NCI-H748 (cell line): ENCODE measurements at regions not wholly inside any gene's neighbourhood (a gene's known extent, or its start where the extent isn't known, plus 50 kb on each side); places are given as distances from the start of the nearest gene placed in this dataset.

ENCODE experiments used
- DNase-seq: peaks from one replicate; lab custom pipeline; 2025; ENCODE audit not compliant: unreplicated experiment; lab: John Stamatoyannopoulos, UW

DNA sequence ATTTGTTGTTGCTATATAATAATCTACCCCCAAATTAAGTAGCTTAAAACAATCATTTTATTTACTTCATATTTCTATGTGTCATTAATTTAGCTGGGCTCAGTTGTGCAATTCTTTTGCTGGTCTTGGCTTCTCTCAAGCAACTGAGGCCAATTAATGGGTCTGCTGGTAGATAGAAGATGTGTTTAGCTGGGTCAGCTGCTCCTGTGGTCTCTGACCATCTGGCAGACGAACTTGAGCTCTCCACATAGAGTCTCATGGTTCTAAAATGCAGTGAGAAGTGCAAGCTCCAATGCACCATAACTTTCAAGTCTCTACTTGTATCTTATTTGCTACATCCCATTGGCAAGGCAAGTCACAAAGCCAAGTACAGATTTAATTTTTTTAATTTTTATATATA, 515.6 kb downstream of the ZIC1 start:
- DNase-seq, result no peak

DNA sequence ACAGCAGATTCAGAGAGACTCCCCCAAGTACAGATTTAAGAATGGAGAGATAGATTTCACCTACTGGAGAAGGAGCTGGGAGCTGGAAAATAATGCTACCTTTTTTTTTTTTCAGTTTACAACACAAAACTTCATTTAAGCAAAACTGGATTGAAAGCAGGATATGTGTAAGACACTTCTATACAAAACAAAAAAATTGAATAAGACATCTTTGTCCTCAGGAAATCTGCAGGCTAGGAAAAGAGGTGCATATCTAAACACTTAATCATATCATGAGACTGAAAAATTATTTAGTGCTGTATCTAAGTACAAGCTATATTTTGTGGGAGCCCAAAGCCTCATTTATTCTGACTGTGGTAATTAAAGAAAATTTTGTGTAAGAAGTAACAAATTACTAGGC, 516.1 kb downstream of the ZIC1 start:
- DNase-seq, result no peak

DNA sequence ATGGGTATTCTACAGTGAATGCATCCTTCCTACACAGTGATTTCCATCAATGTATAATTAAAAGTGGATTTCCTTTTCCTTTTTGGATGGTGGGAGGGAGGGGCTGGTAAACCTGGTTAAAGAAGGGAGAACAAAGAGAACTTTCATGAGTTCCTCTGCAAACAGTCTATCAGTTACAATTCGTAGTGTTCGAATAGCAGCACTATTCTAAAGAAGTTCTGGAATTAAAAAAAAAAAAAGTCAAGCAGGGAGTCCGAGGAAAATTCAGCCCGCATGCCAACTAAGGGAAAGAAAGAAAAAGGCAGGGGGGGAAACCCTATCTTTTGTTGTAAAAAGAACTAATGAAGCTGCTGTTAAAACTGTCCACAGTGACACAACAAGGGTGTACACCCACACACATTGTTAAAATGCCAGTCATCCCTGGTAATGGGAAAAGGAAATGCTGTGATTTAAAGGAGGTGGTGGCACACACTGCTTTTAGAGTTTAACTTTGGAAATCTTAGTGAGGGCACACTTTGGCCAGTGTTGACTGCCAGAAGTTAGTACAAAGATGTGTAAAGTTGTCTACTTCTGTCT, 521.2 kb downstream of the ZIC1 start:
- DNase-seq, result no peak

GRCh38 chr3:147934451-147935180, 525.5 kb downstream of the ZIC1 start:
- peak; percentile 92 for DNase-seq

DNA sequence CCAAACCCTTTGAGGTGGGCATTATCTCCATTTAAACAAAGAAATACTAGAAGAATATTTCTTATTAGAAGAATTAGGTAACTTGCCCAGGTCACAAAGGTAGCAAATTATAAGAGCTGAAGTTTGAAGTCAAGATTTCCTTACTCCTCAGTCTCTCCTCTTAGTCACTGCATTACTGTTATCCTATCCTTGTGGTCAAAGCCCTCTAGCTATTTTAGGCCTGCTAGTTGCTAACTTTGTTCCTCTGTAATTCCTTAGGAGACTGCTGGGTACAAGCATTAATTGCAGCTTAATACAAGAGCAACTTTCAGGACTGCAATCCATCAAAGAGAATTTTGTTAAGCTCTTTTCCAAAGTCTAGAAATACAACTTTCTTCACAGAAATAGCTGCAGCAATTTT, 528.2 kb downstream of the ZIC1 start:
- no peak for DNase-seq

- no peak for DNase-seq
Measured at GRCh38 chr3:147937891-147938290, 528.7 kb downstream of the ZIC1 start.

- DNase-seq, result no peak
Measured at GRCh38 chr3:147939425-147939824, 530.3 kb downstream of the ZIC1 start.

- no peak for DNase-seq
Measured at GRCh38 chr3:147939839-147940238, 530.7 kb downstream of the ZIC1 start.

GRCh38 chr3:147940405-147941193, 531.4 kb downstream of the ZIC1 start:
- no peak for DNase-seq

DNA sequence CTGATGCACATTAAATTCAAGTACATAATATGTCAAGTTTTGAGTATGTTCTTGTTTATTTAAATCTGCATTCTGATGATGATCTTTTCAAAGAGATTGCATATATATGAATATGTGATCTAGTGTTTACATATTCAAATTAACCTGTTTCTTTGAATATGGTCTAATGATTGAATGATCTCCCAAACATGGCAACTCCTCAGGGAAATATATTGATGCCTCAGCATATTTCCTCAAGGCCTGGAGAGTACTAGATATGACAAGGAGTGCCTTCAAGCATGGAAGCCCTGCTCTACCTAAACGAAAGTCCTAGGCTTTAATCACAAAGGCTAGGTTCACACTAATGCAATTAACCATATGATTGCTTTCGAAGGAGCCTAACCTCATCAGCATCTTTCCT, 532.8 kb downstream of the ZIC1 start:
- no peak for DNase-seq

DNA sequence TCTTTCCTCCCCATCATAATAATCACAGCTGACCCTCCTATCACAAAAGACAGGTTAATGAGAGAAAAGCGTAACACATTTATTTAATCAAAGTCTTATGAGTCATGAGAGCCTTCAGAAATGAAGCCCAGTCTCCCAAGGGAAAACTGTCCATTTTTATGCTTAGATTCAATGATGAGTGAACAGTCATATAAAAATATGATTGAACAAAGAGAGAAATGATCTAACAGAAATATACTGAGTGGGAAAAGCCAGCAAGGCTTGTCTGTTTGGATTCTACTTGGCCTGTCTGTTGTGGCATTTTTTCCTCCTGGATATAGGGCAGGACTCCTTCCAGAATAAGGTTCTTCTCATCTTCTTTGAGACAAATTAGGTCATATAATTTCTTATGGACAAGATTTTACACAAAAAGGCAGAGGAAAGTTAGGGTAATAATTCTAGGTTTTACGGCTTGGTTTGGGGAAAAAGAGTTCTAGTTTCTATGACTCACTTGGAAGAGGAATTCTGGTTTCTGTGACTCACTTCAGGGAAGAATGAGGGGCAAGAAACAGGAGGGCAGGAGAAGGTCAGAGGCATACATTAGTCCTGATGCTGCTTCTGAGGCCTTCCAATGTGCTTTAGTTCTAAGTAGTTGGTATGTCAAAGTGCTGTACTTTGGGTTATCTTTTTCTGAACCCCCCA, 534.2 kb downstream of the ZIC1 start:
- no peak for DNase-seq

GRCh38 chr3:147945968-147946519, 536.9 kb downstream of the ZIC1 start:
- peak; percentile 50 for DNase-seq

GRCh38 chr3:147956615-147957014, 547.5 kb downstream of the ZIC1 start:
- no peak for DNase-seq

- no peak for DNase-seq
Measured at GRCh38 chr3:147958754-147959153, 549.6 kb downstream of the ZIC1 start.

DNA sequence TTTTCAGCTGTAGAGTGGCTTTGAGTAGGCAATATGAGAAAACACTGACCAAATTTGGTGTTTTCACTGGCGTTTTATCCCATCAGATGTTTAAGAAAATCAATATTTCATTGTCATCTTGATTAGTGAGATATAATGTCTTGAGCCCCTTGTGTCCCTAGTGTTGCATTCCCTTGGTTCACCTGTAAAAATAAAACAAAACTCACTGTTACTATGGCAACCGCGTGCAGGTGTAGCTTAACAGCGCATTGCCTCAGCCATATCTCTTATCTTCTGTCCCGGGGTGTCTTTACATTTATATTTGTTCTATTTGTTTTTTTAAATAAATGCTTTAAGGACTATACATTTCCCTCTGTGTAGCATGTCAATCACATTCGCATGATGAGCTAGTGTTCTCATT, 551.6 kb downstream of the ZIC1 start:
- DNase-seq, result peak; percentile 73

- no peak for DNase-seq
Measured at GRCh38 chr3:147962408-147963164, 553.4 kb downstream of the ZIC1 start.

GRCh38 chr3:147963711-147964110, 554.5 kb downstream of the ZIC1 start:
- no peak for DNase-seq

- no peak for DNase-seq
Measured at GRCh38 chr3:147975165-147975564, 566.0 kb downstream of the ZIC1 start.

- DNase-seq, result no peak
Measured at GRCh38 chr3:147977001-147977400, 567.8 kb downstream of the ZIC1 start.

DNA sequence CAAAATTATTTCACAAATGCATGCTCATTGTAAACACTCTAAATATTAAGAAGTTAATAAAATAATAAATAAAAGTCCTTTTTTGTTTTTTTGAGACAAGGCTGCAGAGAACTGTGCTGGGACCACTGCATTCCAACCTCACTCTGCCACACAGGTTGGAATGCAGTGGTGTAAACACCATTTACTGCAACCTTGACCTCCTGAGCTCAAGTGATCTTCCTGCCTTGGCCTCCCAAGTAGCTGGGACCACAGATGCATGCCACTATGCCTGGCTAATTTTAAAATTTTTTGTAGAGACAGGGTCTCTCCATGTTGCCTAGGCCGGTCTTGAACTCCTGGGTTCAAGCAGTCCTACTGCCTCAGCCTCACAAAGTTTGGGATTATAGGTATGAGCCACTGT, 578.4 kb downstream of the ZIC1 start:
- DNase-seq, result no peak

GRCh38 chr3:147989344-147989743, 580.2 kb downstream of the ZIC1 start:
- DNase-seq, result peak; percentile 55
